ENCODE measurements at regions not wholly inside any gene's neighbourhood (a gene's known extent, or its start where the extent isn't known, plus 50 kb on each side); places are given as distances from the start of the nearest gene placed in this dataset.

GRCh38 chr6:23180504-23181293 is 611.3 kb downstream of the HDGFL1 start:
- TF ChIP-seq CTCF (IDR thresholded peaks at IDR 0.05) (no peak), POLR2AphosphoS5 (IDR thresholded peaks at IDR 0.05) (no peak), EP300 (IDR thresholded peaks at IDR 0.05; ENCODE audit: low read depth) (no peak)

Data from transverse colon (tissue), 4 donors.